Nephron (organoid): ENCODE measurements at regions not wholly inside any gene's neighbourhood (a gene's known extent, or its start where the extent isn't known, plus 50 kb on each side); places are given as distances from the start of the nearest gene placed in this dataset.

ENCODE experiments used
- H3K27ac Mint-ChIP-seq, 3 experiments: 2 replicates each; pipeline ENCODE4 v1.8.0; 2020; ENCODE audit warnings: mixed read lengths in 3 of 3, mild to moderate bottlenecking in 2 of 3, moderate library complexity in 1 of 3
- H3K27me3 Mint-ChIP-seq: 2 replicates; pipeline ENCODE4 v1.8.0; 2021; ENCODE audit warnings: low read depth, mild to moderate bottlenecking, moderate library complexity, mixed read lengths
- H3K36me3 Mint-ChIP-seq: 2 replicates; pipeline ENCODE4 v1.8.0; 2020; ENCODE audit warnings: low read depth, mixed read lengths
- H3K4me1 Mint-ChIP-seq: 2 replicates; pipeline ENCODE4 v1.8.0; 2020; ENCODE audit warnings: mixed read lengths
- H3K4me3 Mint-ChIP-seq, 3 experiments: 2 replicates each; pipeline ENCODE4 v1.8.0; 2020; ENCODE audit warnings: mild to moderate bottlenecking in 3 of 3, mixed read lengths in 3 of 3, moderate library complexity in 2 of 3
- H3K9me3 Mint-ChIP-seq: 2 replicates; pipeline ENCODE4 v1.8.0; 2020; ENCODE audit warnings: mixed read lengths
- CTCF ChIP-seq, 3 experiments: fragments of 200-600 bp; sonication (generic); IDR thresholded peaks; one replicate each; pipeline ENCODE4 v1.5.0; 2021; ENCODE audit warnings: antibody characterized with exemption in 3 of 3; ENCODE audit not compliant: unreplicated experiment in 3 of 3

- Mint-ChIP-seq H3K27me3 (no peaks in the 10 kb centered on the region), H3K4me1 (no peaks in the 10 kb centered on the region), H3K9me3 (peaks cover 6% of the 10 kb centered on the region), H3K36me3 (peaks cover 3% of the 10 kb centered on the region), H3K27ac (no peak overlapping the region), H3K4me3 (no peak overlapping the region)
- no peak for TF ChIP-seq CTCF (IDR thresholded peaks at IDR 0.05; ENCODE audit: unreplicated experiment in 3 of 3)
Observed at GRCh38 chr3:30302027-30302426, 304.4 kb upstream of the TGFBR2 start.

GRCh38 chr3:30303770-30304169 lies 302.6 kb upstream of the TGFBR2 start:
- Mint-ChIP-seq H3K9me3 (peaks cover 6% of the 10 kb centered on the region), H3K27me3 (no peaks in the 10 kb centered on the region)

GRCh38 chr3:30305021-30305420 lies 301.4 kb upstream of the TGFBR2 start:
- Mint-ChIP-seq H3K4me3 (no peak overlapping the region), H3K36me3 (peaks cover 3% of the 10 kb centered on the region), H3K4me1 (no peaks in the 10 kb centered on the region), H3K9me3 (peaks cover 6% of the 10 kb centered on the region), H3K27me3 (no peaks in the 10 kb centered on the region), H3K27ac (no peak overlapping the region)
- TF ChIP-seq CTCF (IDR thresholded peaks at IDR 0.05; ENCODE audit: unreplicated experiment in 3 of 3), result no peak

More at GRCh38 chr3:30303770-30304169, 302.6 kb upstream of the TGFBR2 start:
- Mint-ChIP-seq H3K4me3 (no peak overlapping the region), H3K4me1 (no peaks in the 10 kb centered on the region), H3K27ac (no peak overlapping the region), H3K36me3 (peaks cover 3% of the 10 kb centered on the region)
- no peak for TF ChIP-seq CTCF (IDR thresholded peaks at IDR 0.05; ENCODE audit: unreplicated experiment in 3 of 3)

- TF ChIP-seq CTCF (IDR thresholded peaks at IDR 0.05; ENCODE audit: unreplicated experiment in 3 of 3), result no peak
- Mint-ChIP-seq H3K4me3 (no peak overlapping the region), H3K9me3 (peaks cover 6% of the 10 kb centered on the region), H3K27ac (no peak overlapping the region), H3K36me3 (peaks cover 3% of the 10 kb centered on the region), H3K27me3 (no peaks in the 10 kb centered on the region), H3K4me1 (no peaks in the 10 kb centered on the region)
Observed at GRCh38 chr3:30306896-30307295, 299.5 kb upstream of the TGFBR2 start.

- Mint-ChIP-seq H3K4me1 (no peaks in the 10 kb centered on the region), H3K9me3 (peaks cover 6% of the 10 kb centered on the region), H3K36me3 (peaks cover 3% of the 10 kb centered on the region), H3K27ac (no peak overlapping the region), H3K4me3 (no peak overlapping the region), H3K27me3 (no peaks in the 10 kb centered on the region)
- TF ChIP-seq CTCF (IDR thresholded peaks at IDR 0.05; ENCODE audit: unreplicated experiment in 3 of 3), result no peak
Observed at GRCh38 chr3:30307372-30307950, 298.9 kb upstream of the TGFBR2 start.

- Mint-ChIP-seq H3K27ac (no peak overlapping the region), H3K27me3 (no peaks in the 10 kb centered on the region), H3K9me3 (peaks cover 6% of the 10 kb centered on the region), H3K36me3 (peaks cover 3% of the 10 kb centered on the region), H3K4me1 (no peaks in the 10 kb centered on the region), H3K4me3 (no peak overlapping the region)
- TF ChIP-seq CTCF (IDR thresholded peaks at IDR 0.05; ENCODE audit: unreplicated experiment in 3 of 3), result no peak
Observed at GRCh38 chr3:30308131-30308530, 298.3 kb upstream of the TGFBR2 start.
